ENCODE measurements at regions not wholly inside any gene's neighbourhood (a gene's known extent, or its start where the extent isn't known, plus 50 kb on each side); places are given as distances from the start of the nearest gene placed in this dataset.

DNA sequence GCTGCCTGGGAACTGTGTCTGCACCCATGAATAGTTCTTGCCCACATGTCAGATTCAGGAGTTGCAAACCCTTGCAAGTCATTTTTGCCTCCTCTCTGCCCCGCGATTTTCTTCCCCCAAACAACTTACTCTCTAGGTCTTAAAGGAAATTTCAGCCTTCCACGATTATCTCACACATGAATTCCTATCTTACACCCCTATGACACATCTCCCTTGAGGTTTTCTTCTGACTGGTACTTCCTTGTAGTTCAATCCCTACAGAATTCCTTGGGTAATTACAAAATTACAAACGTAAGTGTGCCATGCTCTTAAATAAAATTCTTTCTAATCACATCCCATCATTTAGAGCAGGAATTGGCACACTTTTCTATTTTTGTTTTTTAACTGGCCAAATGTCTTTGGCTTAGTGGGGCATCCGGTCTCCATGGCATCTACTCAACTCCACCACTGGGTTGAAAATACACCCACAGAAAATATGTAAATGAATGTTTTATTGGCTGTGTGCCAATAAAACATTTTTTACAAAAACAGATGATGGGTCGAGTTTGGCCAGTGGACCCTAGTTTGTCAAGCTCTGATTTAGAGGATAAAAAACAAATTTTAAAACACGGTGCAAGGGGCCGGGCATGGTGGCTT lies 536.4 kb upstream of the AMELY start:
- no peaks in the 10 kb centered on the region for H3K27me3 ChIP-seq
- H3K4me1 ChIP-seq, result peaks cover 4% of the 10 kb centered on the region
- DNase-seq (no peak), ATAC-seq (no peak)
- intact Hi-C loops (cut with DNase I), result no loop called here
- TF ChIP-seq POLR2A (IDR thresholded peaks at IDR 0.05) (no peak), CTCF (IDR thresholded peaks at IDR 0.05) (no peak)
- no peaks in the 10 kb centered on the region for H3K9me3 ChIP-seq
- H3K36me3 ChIP-seq (replicated peaks in 1 of 2; ENCODE audit: insufficient read depth in 1 of 2, low read depth in 2 of 2), result no peaks in the 10 kb centered on the region
- no peak overlapping the region for H3K27ac ChIP-seq
- 83 to 85% methylated on average over 8 of the region's 8 CpGs for WGBS, 2 donors
- H3K4me3 ChIP-seq, result no peak overlapping the region

DNA sequence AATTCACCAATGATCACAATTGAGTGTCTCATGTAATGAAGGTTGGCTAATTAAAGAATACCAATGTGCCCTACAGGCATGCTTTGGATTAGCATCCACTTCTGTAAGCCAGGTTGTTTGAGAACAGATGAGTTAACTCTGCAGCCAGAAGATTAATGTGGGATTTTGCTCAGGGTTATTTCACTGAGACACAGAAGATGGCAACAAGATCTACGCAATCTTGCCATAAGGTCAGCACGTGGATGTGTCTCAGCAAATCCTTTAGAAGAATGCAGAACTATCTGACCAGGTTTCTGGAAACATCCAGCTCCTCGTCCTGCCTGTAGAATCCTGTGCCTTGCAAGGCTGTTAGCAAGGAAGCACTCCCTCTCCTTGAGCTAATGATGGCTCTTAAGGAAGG lies 532.6 kb upstream of the AMELY start:
- 61 to 100% methylated on average over 1 to 3 of the region's 3 CpGs for WGBS, 2 donors
- DNase-seq (no peak), ATAC-seq (no peak)
- TF ChIP-seq CTCF (IDR thresholded peaks at IDR 0.05) (no peak), POLR2A (IDR thresholded peaks at IDR 0.05) (no peak)
- Histone ChIP-seq H3K36me3 (replicated peaks in 1 of 2; ENCODE audit: insufficient read depth in 1 of 2, low read depth in 2 of 2) (no peaks in the 10 kb centered on the region), H3K27me3 (no peaks in the 10 kb centered on the region), H3K4me1 (peaks cover under 1% of the 10 kb centered on the region), H3K4me3 (no peak overlapping the region), H3K9me3 (no peaks in the 10 kb centered on the region), H3K27ac (no peak overlapping the region)
- intact Hi-C loops (cut with DNase I), result no loop called here

DNA sequence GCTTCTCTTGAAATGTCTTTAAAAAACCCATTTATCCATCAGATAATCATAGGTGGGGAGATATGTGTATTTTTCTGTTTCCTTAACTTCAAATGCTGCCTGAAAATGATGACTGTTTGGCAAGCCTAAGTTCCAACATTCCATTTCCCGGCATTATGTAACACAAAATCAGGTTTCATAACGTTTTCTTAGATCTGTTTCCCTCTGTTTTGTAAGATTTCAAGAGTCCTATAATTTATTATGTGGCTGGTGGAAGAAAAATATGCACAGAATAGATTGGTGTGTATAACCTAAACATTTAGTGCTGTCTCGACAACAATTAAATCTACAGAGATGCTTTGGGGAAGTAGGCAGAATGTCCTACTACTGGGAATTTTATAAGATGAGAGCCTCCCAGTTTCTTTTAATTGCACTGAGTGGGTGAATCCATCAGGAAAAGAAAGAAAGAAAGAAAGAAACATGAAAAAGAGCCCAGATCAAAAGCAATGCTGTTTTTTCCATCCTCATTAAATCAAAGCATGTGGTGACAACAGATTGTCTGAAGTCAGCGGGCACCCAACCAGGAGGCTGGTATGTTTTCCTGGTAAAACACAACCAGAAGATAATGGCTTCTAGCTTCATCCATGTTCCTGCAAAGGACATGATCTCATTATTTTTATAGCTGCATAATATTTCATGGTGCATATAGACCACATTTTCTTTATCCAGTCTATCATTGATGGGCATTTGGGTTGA lies 529.4 kb upstream of the AMELY start:
- DNase-seq, result no peak
- H3K27me3 ChIP-seq, result no peaks in the 10 kb centered on the region
- no peaks in the 10 kb centered on the region for H3K9me3 ChIP-seq
- H3K4me3 ChIP-seq, result no peak overlapping the region
- TF ChIP-seq POLR2A (IDR thresholded peaks at IDR 0.05) (no peak), CTCF (IDR thresholded peaks at IDR 0.05) (no peak)
- WGBS, 2 donors, result 51 to 64% methylated on average over 4 of the region's 4 CpGs
- no peaks in the 10 kb centered on the region for H3K4me1 ChIP-seq
- no peaks in the 10 kb centered on the region for H3K36me3 ChIP-seq (replicated peaks in 1 of 2; ENCODE audit: insufficient read depth in 1 of 2, low read depth in 2 of 2)
- H3K27ac ChIP-seq, result no peak overlapping the region
- no peak for ATAC-seq
- intact Hi-C loops (cut with DNase I), result no loop called here

DNA sequence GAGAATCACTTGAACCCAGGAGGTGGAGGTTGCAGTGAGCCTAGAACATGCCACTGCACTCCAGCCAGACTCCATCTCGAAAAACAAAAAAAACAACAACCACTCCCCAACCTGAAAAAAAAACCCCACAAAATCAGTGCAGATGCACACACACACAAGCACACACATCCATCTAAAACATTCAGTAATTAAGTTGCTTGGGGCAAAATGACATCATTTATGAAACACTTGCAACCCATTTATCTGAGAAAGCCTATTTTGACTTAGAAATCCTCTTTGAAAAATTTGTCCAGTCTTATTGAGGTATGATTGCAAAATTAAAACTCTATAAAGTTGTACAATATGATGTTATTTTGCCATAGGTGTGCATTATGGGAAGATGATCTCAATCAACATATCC lies 525.5 kb upstream of the AMELY start:
- H3K4me1 ChIP-seq, result no peaks in the 10 kb centered on the region
- H3K27me3 ChIP-seq, result no peaks in the 10 kb centered on the region
- H3K27ac ChIP-seq, result no peak overlapping the region
- intact Hi-C loops (cut with DNase I), result no loop called here
- H3K4me3 ChIP-seq, result no peak overlapping the region
- no peak for ATAC-seq
- no peak for DNase-seq
- H3K36me3 ChIP-seq (replicated peaks in 1 of 2; ENCODE audit: insufficient read depth in 1 of 2, low read depth in 2 of 2), result no peaks in the 10 kb centered on the region
- TF ChIP-seq CTCF (IDR thresholded peaks at IDR 0.05) (no peak), POLR2A (IDR thresholded peaks at IDR 0.05) (no peak)
- 89 to 92% methylated on average over 1 of the region's 1 CpG for WGBS, 2 donors
- H3K9me3 ChIP-seq, result no peaks in the 10 kb centered on the region
